H9 (cell line): ENCODE measurements at regions not wholly inside any gene's neighbourhood (a gene's known extent, or its start where the extent isn't known, plus 50 kb on each side); places are given as distances from the start of the nearest gene placed in this dataset.

ENCODE experiments used
- DNase-seq: peaks from one replicate; pipeline ENCODE4 v3.0.0-alpha.2; 2017
- H2AFZ ChIP-seq: one replicate; pipeline ENCODE4 v1.6.1; 2013; ENCODE audit warnings: mild to moderate bottlenecking, low read length, control low read depth, moderate library complexity
- H2AK5ac ChIP-seq: 2 replicates; pipeline ENCODE4 v1.6.1; 2013; ENCODE audit warnings: low read length, control low read depth, mixed read lengths; ENCODE audit not compliant: insufficient read length
- H2BK120ac ChIP-seq: one replicate; pipeline ENCODE4 v1.6.1; 2013; ENCODE audit warnings: low read depth, mild to moderate bottlenecking, low read length, control low read depth, inconsistent platforms; ENCODE audit not compliant: poor library complexity, severe bottlenecking
- H2BK12ac ChIP-seq: 2 replicates; pipeline ENCODE4 v1.6.1; 2013; ENCODE audit warnings: low read length, control low read depth, mixed read lengths, low read depth; ENCODE audit not compliant: insufficient read length
- H2BK15ac ChIP-seq: 2 replicates; pipeline ENCODE4 v1.6.1; 2013; ENCODE audit warnings: low read depth, low read length, control low read depth
- H2BK20ac ChIP-seq: one replicate; pipeline ENCODE4 v1.6.1; 2013; ENCODE audit warnings: low read depth, mild to moderate bottlenecking, low read length, control low read depth, inconsistent platforms; ENCODE audit not compliant: poor library complexity, severe bottlenecking
- H2BK5ac ChIP-seq: 2 replicates; pipeline ENCODE4 v1.6.1; 2013; ENCODE audit warnings: low read length, control low read depth, mixed read lengths; ENCODE audit not compliant: insufficient read length
- H3K14ac ChIP-seq: 2 replicates; pipeline ENCODE4 v1.6.1; 2013; ENCODE audit warnings: low read length, control low read depth; ENCODE audit not compliant: insufficient read depth
- H3K18ac ChIP-seq: 2 replicates; pipeline ENCODE4 v1.6.1; 2013; ENCODE audit warnings: low read depth, mild to moderate bottlenecking, mixed read lengths, low read length, control low read depth; ENCODE audit not compliant: insufficient read length
- H3K23ac ChIP-seq: 2 replicates; pipeline ENCODE4 v1.6.1; 2013; ENCODE audit warnings: low read length, control low read depth, mixed read lengths, low read depth; ENCODE audit not compliant: insufficient read length
- H3K23me2 ChIP-seq: 2 replicates; pipeline ENCODE4 v1.6.1; 2013; ENCODE audit warnings: low read depth, mild to moderate bottlenecking, mixed read lengths, low read length, control low read depth; ENCODE audit not compliant: insufficient read length, poor library complexity, severe bottlenecking
- H3K27ac ChIP-seq: 2 replicates; pipeline ENCODE4 v1.5.1; 2013; ENCODE audit warnings: low read length, control low read depth, mixed read lengths, low read depth; ENCODE audit not compliant: insufficient read length
- H3K27me3 ChIP-seq: 2 replicates; pipeline ENCODE4 v1.6.1; 2013; ENCODE audit warnings: low read length, control low read depth, inconsistent platforms; ENCODE audit not compliant: insufficient read depth
- H3K4ac ChIP-seq: 2 replicates; pipeline ENCODE4 v1.6.1; 2013; ENCODE audit warnings: low read depth, mild to moderate bottlenecking, control low read depth, inconsistent platforms, low read length, moderate library complexity
- H3K4me1 ChIP-seq: 2 replicates; pipeline ENCODE4 v1.6.1; 2013; ENCODE audit warnings: low read length, control low read depth, inconsistent platforms; ENCODE audit not compliant: insufficient read depth
- H3K4me2 ChIP-seq: 2 replicates; pipeline ENCODE4 v1.6.1; 2013; ENCODE audit warnings: low read length, control low read depth, mixed read lengths; ENCODE audit not compliant: insufficient read length, insufficient read depth
- H3K56ac ChIP-seq: 2 replicates; pipeline ENCODE4 v1.6.1; 2013; ENCODE audit warnings: low read depth, mild to moderate bottlenecking, mixed read lengths, low read length, control low read depth; ENCODE audit not compliant: insufficient read length
- H3K79me1 ChIP-seq: 2 replicates; pipeline ENCODE4 v1.6.1; 2013; ENCODE audit warnings: low read depth, mild to moderate bottlenecking, moderate library complexity, low read length, control low read depth, inconsistent platforms; ENCODE audit not compliant: insufficient read depth, poor library complexity, severe bottlenecking
- H3K79me2 ChIP-seq: 2 replicates; pipeline ENCODE4 v1.6.1; 2013; ENCODE audit warnings: low read length, control low read depth, inconsistent platforms; ENCODE audit not compliant: insufficient read depth
- H3K9ac ChIP-seq: 2 replicates; pipeline ENCODE4 v1.6.1; 2013; ENCODE audit warnings: low read length, control low read depth, mixed read lengths; ENCODE audit not compliant: insufficient read length; ENCODE audit errors: extremely low read depth
- H3K9me3 ChIP-seq: one replicate; pipeline ENCODE4 v1.6.1; 2013; ENCODE audit warnings: low read depth, low read length, inconsistent platforms; ENCODE audit not compliant: control insufficient read depth
- H3T11ph ChIP-seq: one replicate; pipeline ENCODE4 v1.6.1; 2013; ENCODE audit warnings: mild to moderate bottlenecking, low read length, control low read depth, inconsistent platforms
- H4K20me1 ChIP-seq: one replicate; pipeline ENCODE4 v1.6.1; 2013; ENCODE audit not compliant: control insufficient read depth, insufficient read length, insufficient read depth
- H4K5ac ChIP-seq: 2 replicates; pipeline ENCODE4 v1.6.1; 2013; ENCODE audit warnings: low read depth, mild to moderate bottlenecking, mixed read lengths, low read length, control low read depth; ENCODE audit not compliant: insufficient read length
- H4K8ac ChIP-seq: replicated peaks from 2 replicates; pipeline ENCODE4 v1.6.1; 2013; ENCODE audit warnings: low read length, control low read depth, mixed read lengths, low read depth; ENCODE audit not compliant: insufficient read length
- H4K91ac ChIP-seq: 2 replicates; pipeline ENCODE4 v1.6.1; 2013; ENCODE audit warnings: low read depth, mild to moderate bottlenecking, moderate library complexity, mixed read lengths, low read length, control low read depth; ENCODE audit not compliant: insufficient read length
- H3K27ac Mint-ChIP-seq, 3 experiments: 2 replicates in 2 of 3; 3 replicates in 1 of 3; pipeline ENCODE4 v1.8.0; 2020 to 2021; ENCODE audit warnings: mixed read lengths in 3 of 3, mild to moderate bottlenecking in 1 of 3, moderate library complexity in 1 of 3
- H3K27me3 Mint-ChIP-seq: 2 replicates; pipeline ENCODE4 v1.8.0; 2021; ENCODE audit warnings: low read depth, mild to moderate bottlenecking, moderate library complexity, mixed read lengths
- H3K36me3 Mint-ChIP-seq, 3 experiments: 2 replicates in 2 of 3; 3 replicates in 1 of 3; pipeline ENCODE4 v1.8.0; 2020 to 2021; ENCODE audit warnings: low read depth in 3 of 3, mixed read lengths in 3 of 3; ENCODE audit not compliant: insufficient read depth in 1 of 3
- H3K4me1 Mint-ChIP-seq, 2 experiments: 2 replicates each; pipeline ENCODE4 v1.8.0; 2020; ENCODE audit warnings: mixed read lengths in 2 of 2
- H3K4me3 Mint-ChIP-seq, 2 experiments: 2 replicates in 1 of 2; 3 replicates in 1 of 2; pipeline ENCODE4 v1.8.0; 2020 to 2021; ENCODE audit warnings: mild to moderate bottlenecking in 2 of 2, mixed read lengths in 2 of 2, moderate library complexity in 1 of 2
- H3K9me3 Mint-ChIP-seq, 2 experiments: 2 replicates in 1 of 2; 3 replicates in 1 of 2; pipeline ENCODE4 v1.8.0; 2020; ENCODE audit warnings: mild to moderate bottlenecking in 2 of 2, mixed read lengths in 2 of 2, moderate library complexity in 1 of 2
- WGBS: extraction: QIAGEN DNeasy Blood & Tissue Kit; methylation state at CpG from one replicate; pipeline ENCODE4 v1.1.7; 2013; ENCODE audit warnings: missing lambda C conversion rate, low lambda C conversion rate, mixed read lengths; ENCODE audit not compliant: insufficient read length; ENCODE audit errors: extremely low coverage; 5-methylcytosine and 5-hydroxymethylcytosine counted together
- TF ChIP-seq, protein P1 (sequence below): fragments of 200-600 bp; sonication (generic); conservative IDR thresholded peaks from 3 replicates; pipeline ENCODE4 v1.8.0; 2021; ENCODE audit warnings: antibody characterized with exemption, mild to moderate bottlenecking

DNA sequence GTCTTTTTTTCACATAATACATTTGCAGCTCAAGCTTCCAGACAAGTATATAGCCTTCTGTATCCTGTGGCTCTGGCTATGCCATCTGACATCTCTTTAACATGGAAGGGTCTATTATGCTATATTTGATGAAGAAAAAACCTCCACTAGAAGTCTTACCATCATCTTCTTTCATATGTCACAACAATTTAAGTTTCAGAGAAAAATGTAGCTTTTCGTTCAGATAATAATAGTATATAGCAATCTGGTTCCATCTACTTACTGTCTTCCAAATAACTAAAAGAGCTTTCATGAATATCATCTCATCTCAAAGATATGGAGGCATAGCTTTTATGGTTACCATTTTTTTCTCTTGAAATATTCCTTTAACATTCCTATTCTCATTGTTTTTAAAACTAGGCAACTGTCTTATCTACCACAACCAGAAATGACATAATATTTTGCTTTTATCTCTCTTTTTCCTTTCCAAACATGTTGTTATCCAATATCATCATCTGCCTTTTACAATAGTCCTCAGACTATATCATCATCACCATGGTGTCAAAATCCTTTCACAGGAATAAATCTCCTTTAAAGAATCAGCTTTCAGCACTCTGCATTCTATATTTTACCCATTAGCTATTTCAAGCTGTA is 1005.1 kb downstream of the PDHA2 start:
- Histone ChIP-seq H3K27me3 (no peaks in the 10 kb centered on the region), H3K27ac (no peak overlapping the region), H2AK5ac (no peak overlapping the region), H3K56ac (no peak overlapping the region), H3T11ph (no peak overlapping the region), H4K8ac (no peak overlapping the region), H2BK12ac (no peak overlapping the region), H3K23me2 (no peaks in the 10 kb centered on the region), H2BK5ac (no peak overlapping the region), H2BK15ac (no peak overlapping the region), H3K9me3 (no peaks in the 10 kb centered on the region), H3K4me1 (no peaks in the 10 kb centered on the region), H2AFZ (no peak overlapping the region), H3K4ac (no peak overlapping the region), H3K79me1 (no peaks in the 10 kb centered on the region), H4K20me1 (no peaks in the 10 kb centered on the region), H3K4me2 (no peak overlapping the region), H3K79me2 (no peaks in the 10 kb centered on the region), H2BK120ac (no peak overlapping the region), H3K9ac (no peak overlapping the region), H4K5ac (no peak overlapping the region), H2BK20ac (no peak overlapping the region), H3K18ac (no peak overlapping the region), H3K23ac (no peak overlapping the region), H4K91ac (no peak overlapping the region), H3K14ac (no peak overlapping the region)
- no peak overlapping the region for H3K4me3 Mint-ChIP-seq
- H3K27me3 Mint-ChIP-seq: no peaks in the 10 kb centered on the region
- no peaks in the 10 kb centered on the region for H3K4me1 Mint-ChIP-seq
- no peaks in the 10 kb centered on the region for H3K36me3 Mint-ChIP-seq
- no peaks in the 10 kb centered on the region for H3K9me3 Mint-ChIP-seq
- H3K27ac Mint-ChIP-seq: no peak overlapping the region
- WGBS: no CpG with 5 or more reads among the region's 1 CpG
- TF ChIP-seq, protein P1, sequence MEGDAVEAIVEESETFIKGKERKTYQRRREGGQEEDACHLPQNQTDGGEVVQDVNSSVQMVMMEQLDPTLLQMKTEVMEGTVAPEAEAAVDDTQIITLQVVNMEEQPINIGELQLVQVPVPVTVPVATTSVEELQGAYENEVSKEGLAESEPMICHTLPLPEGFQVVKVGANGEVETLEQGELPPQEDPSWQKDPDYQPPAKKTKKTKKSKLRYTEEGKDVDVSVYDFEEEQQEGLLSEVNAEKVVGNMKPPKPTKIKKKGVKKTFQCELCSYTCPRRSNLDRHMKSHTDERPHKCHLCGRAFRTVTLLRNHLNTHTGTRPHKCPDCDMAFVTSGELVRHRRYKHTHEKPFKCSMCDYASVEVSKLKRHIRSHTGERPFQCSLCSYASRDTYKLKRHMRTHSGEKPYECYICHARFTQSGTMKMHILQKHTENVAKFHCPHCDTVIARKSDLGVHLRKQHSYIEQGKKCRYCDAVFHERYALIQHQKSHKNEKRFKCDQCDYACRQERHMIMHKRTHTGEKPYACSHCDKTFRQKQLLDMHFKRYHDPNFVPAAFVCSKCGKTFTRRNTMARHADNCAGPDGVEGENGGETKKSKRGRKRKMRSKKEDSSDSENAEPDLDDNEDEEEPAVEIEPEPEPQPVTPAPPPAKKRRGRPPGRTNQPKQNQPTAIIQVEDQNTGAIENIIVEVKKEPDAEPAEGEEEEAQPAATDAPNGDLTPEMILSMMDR: no peak
- no peak for DNase-seq
